ENCODE measurements at regions not wholly inside any gene's neighbourhood (a gene's known extent, or its start where the extent isn't known, plus 50 kb on each side); places are given as distances from the start of the nearest gene placed in this dataset.
"Not testable (repeated sequence)": the region's sequence is repeated elsewhere in the genome, so short reads cannot be mapped to it uniquely, and the experiment has no call there.

- no peak for DNase-seq
Observed at GRCh38 chr4:120005527-120005926, 61.1 kb downstream of the MAD2L1 start.

- no peak for DNase-seq
Observed at GRCh38 chr4:120005076-120005475, 61.6 kb downstream of the MAD2L1 start.

- no peak for DNase-seq
Observed at GRCh38 chr4:120004054-120004453, 62.6 kb downstream of the MAD2L1 start.

GRCh38 chr4:120003193-120003592 is 63.5 kb downstream of the MAD2L1 start:
- DNase-seq: no peak

GRCh38 chr4:120001850-120002249 is 64.8 kb downstream of the MAD2L1 start:
- DNase-seq: no peak

GRCh38 chr4:120000591-120001296 is 65.9 kb downstream of the MAD2L1 start:
- DNase-seq: no peak

- not testable (repeated sequence) for DNase-seq
Observed at GRCh38 chr4:119996024-119996423, 70.6 kb downstream of the MAD2L1 start.

GRCh38 chr4:119984996-119985395 is 81.7 kb downstream of the MAD2L1 start:
- no peak for DNase-seq

GRCh38 chr4:119982756-119983155 is 83.9 kb downstream of the MAD2L1 start:
- DNase-seq: no peak

GRCh38 chr4:119980456-119980855 is 86.2 kb downstream of the MAD2L1 start:
- no peak for DNase-seq

GRCh38 chr4:119977076-119977940 is 89.3 kb downstream of the MAD2L1 start:
- DNase-seq: no peak

GRCh38 chr4:119971431-119972084 is 95.1 kb downstream of the MAD2L1 start:
- DNase-seq: no peak

GRCh38 chr4:119962631-119963030 is 104.0 kb downstream of the MAD2L1 start:
- no peak for DNase-seq

- DNase-seq: no peak
Observed at GRCh38 chr4:119958983-119959382, 107.7 kb downstream of the MAD2L1 start.

GRCh38 chr4:119955256-119955655 is 111.4 kb downstream of the MAD2L1 start:
- no peak for DNase-seq

GRCh38 chr4:119954487-119954886 is 112.2 kb downstream of the MAD2L1 start:
- DNase-seq: not testable (repeated sequence)

- no peak for DNase-seq
Observed at GRCh38 chr4:119946359-119946758, 120.3 kb downstream of the MAD2L1 start.

- DNase-seq: no peak
Observed at GRCh38 chr4:119942806-119943205, 123.8 kb downstream of the MAD2L1 start.

GRCh38 chr4:119940557-119940956 is 126.1 kb downstream of the MAD2L1 start:
- no peak for DNase-seq

GRCh38 chr4:119939071-119939995 is 127.3 kb downstream of the MAD2L1 start:
- no peak for DNase-seq

GRCh38 chr4:119937746-119938145 is 128.9 kb downstream of the MAD2L1 start:
- DNase-seq: no peak

GRCh38 chr4:119933606-119934005 is 133.0 kb downstream of the MAD2L1 start:
- DNase-seq: no peak

GRCh38 chr4:119932277-119932676 is 134.4 kb downstream of the MAD2L1 start:
- DNase-seq: no peak

Data from amniotic stem cell (primary cell).